ENCODE measurements at regions not wholly inside any gene's neighbourhood (a gene's known extent, or its start where the extent isn't known, plus 50 kb on each side); places are given as distances from the start of the nearest gene placed in this dataset.

DNA sequence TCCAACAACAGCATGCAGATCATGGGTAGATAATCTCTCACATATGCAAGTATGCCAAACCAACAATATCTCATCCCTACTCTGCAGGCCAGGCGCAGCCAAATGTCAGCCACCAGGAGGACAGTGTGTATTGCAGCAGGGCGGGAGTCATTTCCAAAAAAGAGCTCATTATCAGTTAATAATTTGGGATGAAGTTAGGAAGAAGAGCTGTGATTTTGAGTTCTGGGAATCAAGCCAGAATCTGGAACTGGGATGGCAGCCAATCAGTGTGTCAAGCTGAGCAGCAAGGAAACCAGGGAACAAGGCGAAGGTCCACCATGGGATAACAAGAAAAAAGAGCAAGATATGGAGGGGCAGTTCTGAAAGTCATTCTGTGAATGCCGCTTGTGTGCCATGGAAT is 88.2 kb upstream of the CAMK2D start:
- no peak for DNase-seq

- no peak for DNase-seq
Measured at GRCh38 chr4:113847710-113848109, 86.2 kb upstream of the CAMK2D start.

GRCh38 chr4:113846433-113846832 is 84.9 kb upstream of the CAMK2D start:
- DNase-seq, result no peak

GRCh38 chr4:113845138-113845537 is 83.6 kb upstream of the CAMK2D start:
- DNase-seq, result no peak

DNA sequence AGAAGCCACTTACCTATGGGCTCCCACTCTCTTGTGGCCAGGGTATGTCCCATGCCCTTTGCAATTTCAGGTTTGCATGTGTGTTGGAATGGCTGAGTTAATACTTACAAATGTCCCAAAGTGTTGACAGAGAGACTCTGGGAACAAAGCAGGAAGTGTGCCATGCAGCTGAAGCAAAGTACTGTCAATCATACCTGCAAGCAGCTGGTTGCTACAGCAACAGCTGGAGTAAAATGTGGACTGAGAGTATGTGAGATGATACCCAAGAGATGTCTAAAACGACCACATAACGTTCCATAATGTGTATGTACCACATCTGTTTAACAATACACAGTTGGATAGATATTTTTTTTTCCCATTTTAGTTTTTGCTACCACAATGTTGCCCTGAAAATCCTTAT is 82.8 kb upstream of the CAMK2D start:
- no peak for DNase-seq

- DNase-seq, result no peak
Measured at GRCh38 chr4:113840861-113841260, 79.3 kb upstream of the CAMK2D start.

DNA sequence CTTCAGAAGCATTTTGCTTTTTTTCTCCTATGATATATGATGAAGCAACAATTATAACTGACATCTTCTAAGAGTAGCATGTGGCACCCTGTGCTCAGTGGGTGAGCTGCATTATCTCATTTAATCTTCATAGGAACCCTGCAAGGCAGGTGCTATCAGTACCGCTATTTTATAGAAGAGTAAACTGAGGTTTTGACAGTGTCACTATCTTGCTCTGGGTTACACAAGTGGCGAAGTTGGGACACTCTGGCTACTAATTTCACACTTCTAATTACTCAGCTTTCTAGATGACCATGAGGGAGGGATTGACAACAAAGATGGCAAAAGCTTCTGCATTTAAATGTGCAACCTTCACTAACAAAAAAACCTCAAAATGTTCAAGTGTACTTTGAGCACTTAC is 76.9 kb upstream of the CAMK2D start:
- no peak for DNase-seq

DNA sequence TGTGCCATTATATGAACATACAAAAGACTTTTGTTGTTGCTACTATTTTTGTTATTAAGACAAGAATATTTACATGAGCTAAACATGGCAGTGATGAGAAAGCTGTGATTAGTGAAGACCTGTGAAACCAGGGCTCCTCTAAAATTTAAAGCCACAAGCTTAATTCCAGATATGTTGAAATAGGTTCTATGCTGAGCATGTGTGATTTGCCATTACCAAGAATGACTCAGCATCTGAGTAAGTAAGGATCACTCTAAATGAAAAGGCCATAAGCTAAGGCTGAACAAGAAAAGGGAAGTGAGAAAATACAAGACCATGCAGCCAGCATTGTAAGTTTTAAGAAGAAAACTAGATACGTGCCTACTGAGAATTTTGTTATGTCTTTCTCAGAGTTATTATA is 75.9 kb upstream of the CAMK2D start:
- peak; percentile 29 for DNase-seq

- DNase-seq, result no peak
Measured at GRCh38 chr4:113835005-113835404, 73.5 kb upstream of the CAMK2D start.

DNA sequence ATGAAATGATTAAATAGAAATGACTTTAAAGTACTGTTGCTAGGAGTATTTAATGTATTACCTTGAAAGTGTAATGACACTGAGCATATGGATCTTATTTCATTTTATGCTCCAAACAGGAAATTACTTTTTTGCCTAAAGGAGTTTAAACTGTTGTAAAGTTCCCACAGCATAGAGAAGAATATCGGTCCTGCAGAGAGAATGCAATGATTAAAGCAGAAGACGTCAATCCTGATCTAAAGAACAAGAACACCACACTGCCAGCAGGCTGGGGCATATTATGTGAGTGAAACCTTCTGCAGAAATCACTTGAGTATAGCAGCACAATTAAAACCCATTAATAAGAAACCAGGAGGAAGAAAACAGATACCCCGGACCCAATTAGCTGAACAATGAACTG is 72.8 kb upstream of the CAMK2D start:
- no peak for DNase-seq

DNA sequence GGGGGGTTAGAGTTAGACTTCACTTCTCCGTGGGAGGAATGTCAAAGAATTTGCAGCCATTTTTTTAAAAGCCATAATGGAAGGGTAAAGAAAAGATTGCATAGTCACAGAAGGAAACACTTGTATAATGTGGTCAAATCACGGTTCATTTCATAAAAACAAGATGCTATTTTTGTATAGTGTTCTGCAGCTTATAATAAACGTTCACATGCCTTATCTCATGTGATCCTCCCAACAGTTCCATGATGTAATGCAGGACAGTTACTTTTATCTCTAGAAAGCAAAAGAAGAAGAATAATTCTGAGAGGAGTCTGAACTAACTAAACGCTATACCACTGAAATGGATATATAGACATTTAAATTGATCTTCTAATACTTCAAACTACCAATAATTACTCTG is 71.3 kb upstream of the CAMK2D start:
- no peak for DNase-seq

DNA sequence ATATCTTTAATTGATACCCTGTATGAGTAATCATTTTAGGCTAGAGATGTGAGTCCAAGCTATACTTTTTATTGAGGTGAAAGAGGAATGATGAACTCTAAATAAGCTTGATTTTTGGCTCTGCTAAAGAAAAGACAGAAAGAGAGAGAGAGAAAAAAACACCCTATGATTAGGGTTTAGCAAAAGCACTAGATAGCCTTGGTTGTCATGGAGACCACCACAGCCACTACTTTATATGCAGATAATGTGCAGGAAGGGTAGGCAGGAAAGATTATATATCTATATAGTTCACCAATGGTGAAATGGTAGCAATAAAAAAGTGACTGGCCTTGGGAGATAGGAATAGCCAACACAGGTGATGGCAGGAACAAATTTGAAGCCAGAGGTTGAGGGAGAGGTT is 69.9 kb upstream of the CAMK2D start:
- peak; percentile 53 for DNase-seq

GRCh38 chr4:113828702-113829101 is 67.2 kb upstream of the CAMK2D start:
- DNase-seq, result no peak

DNA sequence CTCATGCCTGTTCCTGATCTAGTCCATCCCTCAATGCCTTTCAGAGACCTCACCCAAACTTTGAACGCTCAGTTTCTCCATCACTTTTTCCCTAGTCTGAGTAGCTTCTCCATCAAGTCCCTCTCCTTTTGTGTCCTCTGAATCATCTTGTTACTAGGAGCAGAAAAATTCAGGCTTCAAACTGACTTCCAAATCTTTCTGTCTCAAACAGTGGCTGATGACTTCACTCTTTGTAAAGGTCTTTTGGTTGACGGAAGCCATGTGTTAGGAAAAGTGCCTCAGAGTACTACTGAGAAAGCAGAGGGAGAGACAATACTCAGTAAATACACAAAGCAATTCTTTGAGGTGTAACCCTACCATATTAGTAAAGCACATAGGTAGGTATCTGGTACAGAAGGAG is 65.7 kb upstream of the CAMK2D start:
- DNase-seq, result no peak

GRCh38 chr4:113826421-113826820 is 64.9 kb upstream of the CAMK2D start:
- DNase-seq, result no peak

GRCh38 chr4:113825272-113825671 is 63.7 kb upstream of the CAMK2D start:
- DNase-seq, result no peak

- no peak for DNase-seq
Measured at GRCh38 chr4:113824396-113824795, 62.9 kb upstream of the CAMK2D start.

DNA sequence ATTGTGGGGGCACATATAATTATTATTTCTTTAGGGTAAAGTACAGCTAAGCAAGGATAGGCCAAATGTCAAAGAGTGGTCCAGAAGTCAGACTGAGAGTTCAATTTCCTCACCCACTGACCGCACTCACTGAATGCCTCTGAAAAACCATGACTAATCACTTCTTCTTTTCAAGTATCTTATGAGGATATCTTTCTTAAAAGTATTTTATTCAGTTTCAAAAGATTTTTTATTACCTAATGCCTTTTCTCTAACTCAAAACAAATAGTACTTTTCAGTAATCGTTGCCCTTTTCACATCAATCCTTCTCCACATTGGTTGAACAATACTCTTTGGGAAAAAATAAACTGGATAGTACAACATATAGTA is 61.7 kb upstream of the CAMK2D start:
- no peak for DNase-seq

GRCh38 chr4:113822555-113823290 is 61.2 kb upstream of the CAMK2D start:
- DNase-seq, result no peak

DNA sequence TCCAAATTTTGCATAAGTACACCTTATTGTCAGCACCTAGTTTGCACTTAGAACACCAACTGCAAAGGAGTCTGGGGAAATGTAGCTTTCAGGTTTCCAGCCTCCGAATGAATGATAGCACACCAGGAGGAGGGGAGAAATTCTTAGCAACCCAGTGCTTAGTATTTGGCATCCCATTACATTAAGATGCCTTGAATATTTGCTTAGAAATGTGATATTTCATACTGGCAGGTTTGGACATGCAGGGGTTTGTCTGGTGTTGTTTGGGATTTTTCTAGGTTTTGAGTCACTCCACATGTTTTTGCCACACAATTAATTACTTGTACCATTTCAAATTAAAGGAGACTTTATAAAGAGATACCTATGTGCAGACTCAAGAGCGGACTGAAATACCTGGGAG is 60.3 kb upstream of the CAMK2D start:
- no peak for DNase-seq

DNA sequence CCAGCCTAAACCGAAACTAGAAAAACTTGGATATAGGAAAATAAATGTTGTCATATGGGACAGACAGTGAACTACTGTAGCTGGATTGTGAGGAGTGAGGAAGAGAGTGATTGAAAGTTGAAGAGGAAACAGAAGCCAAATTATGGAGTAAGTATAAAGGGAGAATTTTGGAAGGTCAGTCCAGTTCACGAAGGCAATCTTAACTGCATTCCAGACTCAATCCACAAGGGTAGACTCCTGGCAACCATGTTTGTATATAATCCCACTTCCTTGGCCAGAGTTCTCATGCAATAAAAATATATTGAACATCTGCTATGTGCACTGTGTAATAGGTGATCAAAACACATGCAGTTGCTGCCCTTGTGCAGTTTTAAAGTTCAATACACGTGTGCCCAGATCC is 58.6 kb upstream of the CAMK2D start:
- no peak for DNase-seq

- DNase-seq, result no peak
Measured at GRCh38 chr4:113815826-113816225, 54.3 kb upstream of the CAMK2D start.

DNA sequence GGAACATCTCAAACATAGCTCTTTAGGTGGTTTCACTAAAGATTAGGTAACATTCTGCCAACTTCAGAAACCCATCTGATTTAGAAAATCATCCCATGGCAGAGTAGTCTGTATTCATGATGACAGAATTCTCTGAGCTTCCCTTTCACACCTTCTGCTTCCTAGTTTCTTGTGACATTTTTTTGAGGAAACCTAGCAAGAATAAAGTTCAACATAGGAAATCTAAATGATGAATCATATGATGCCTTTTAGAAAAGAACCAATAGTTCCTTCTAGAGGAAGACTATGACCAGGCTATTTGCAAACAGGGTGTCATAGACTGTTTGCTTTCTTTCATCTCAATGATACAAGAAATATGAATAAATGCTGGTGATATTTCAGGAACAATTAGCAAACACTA is 49.8 kb upstream of the CAMK2D start:
- no peak for DNase-seq

All from NCI-H2227 treated with DMSO at 0.1 percent for 48 hours (cell line).